ENCODE measurements at regions not wholly inside any gene's neighbourhood (a gene's known extent, or its start where the extent isn't known, plus 50 kb on each side); places are given as distances from the start of the nearest gene placed in this dataset.

DNA sequence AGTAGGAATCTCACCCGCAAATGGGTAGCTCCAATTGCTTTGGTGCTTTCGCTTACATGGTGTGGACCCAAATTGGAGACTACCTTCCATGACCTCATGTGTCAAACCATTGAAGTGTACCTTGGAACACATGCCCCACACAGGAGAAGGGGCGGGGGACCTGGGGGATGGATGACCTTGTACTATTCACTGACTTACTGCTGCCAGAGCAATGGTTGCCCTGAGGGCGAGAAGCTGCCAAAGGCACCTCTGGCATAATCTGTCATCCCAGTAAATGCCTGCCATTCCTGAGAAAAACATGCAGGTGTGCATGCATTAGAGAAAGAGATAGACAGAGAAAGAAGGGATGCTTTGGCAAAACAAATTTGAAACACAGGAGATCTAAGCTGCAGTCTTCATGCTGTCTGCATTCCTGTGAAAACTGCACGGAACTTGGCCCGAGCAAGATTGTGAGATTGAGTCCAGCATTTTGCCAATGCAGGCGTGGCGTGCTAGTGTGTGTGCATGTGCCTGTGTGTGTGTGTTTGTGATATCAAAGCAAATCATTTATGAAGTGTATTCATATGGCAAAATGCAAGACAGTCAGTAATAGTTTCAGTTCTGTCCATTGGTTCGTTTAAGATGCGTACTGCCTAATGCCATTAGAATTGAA, 219.5 kb upstream of the MDFIC2 start:
- TF ChIP-seq, protein P1, sequence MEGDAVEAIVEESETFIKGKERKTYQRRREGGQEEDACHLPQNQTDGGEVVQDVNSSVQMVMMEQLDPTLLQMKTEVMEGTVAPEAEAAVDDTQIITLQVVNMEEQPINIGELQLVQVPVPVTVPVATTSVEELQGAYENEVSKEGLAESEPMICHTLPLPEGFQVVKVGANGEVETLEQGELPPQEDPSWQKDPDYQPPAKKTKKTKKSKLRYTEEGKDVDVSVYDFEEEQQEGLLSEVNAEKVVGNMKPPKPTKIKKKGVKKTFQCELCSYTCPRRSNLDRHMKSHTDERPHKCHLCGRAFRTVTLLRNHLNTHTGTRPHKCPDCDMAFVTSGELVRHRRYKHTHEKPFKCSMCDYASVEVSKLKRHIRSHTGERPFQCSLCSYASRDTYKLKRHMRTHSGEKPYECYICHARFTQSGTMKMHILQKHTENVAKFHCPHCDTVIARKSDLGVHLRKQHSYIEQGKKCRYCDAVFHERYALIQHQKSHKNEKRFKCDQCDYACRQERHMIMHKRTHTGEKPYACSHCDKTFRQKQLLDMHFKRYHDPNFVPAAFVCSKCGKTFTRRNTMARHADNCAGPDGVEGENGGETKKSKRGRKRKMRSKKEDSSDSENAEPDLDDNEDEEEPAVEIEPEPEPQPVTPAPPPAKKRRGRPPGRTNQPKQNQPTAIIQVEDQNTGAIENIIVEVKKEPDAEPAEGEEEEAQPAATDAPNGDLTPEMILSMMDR (IDR thresholded peaks at IDR 0.05) = no peak
- no peak for TF ChIP-seq POLR2A (IDR thresholded peaks at IDR 0.05)
- no peaks in the 10 kb centered on the region for H3K36me3 ChIP-seq
- no peak overlapping the region for H3K27ac ChIP-seq
- H3K9me3 ChIP-seq = no peaks in the 10 kb centered on the region
- DNase-seq = no peak
- H3K27me3 ChIP-seq = no peaks in the 10 kb centered on the region
- no peak overlapping the region for H3K4me3 ChIP-seq
- intact Hi-C loops (cut with DNase I; ENCODE audit: low total_unique reads) = no loop called here
- no peaks in the 10 kb centered on the region for H3K4me1 ChIP-seq

DNA sequence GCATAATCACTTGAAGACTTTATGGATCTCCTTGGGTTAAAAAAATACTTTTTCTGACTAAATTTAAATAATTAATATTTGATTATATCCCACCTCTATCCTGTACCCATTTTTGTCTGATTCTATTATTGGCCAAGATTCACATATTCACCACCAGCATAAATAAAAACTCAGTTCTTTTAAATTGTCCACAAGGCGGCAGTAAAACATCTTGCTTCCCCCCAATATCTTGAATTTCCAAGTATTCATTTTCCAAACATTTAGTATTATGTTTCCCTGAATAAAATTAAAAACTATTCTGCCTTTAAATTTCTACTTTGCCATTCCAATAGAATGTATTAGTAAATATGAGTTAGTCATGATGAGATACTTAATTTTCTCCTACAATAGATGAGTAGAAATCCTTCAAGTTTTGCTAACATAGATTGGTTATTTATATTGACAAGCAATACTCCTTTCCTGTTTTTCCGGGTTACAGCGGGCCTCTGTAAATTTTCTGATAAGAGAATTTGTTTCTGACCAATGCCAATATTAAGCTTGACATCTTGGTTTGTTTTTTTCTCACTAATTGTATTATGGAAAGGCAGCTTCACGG, 218.7 kb upstream of the MDFIC2 start:
- Histone ChIP-seq H3K27ac (no peak overlapping the region), H3K9me3 (no peaks in the 10 kb centered on the region), H3K27me3 (no peaks in the 10 kb centered on the region), H3K4me3 (no peak overlapping the region), H3K36me3 (no peaks in the 10 kb centered on the region), H3K4me1 (no peaks in the 10 kb centered on the region)
- intact Hi-C loops (cut with DNase I; ENCODE audit: low total_unique reads) = no loop called here
- TF ChIP-seq, protein P1 (IDR thresholded peaks at IDR 0.05) = peak; percentile 34 to 46 (median 44)
- no peak for TF ChIP-seq POLR2A (IDR thresholded peaks at IDR 0.05)
- DNase-seq = no peak

DNA sequence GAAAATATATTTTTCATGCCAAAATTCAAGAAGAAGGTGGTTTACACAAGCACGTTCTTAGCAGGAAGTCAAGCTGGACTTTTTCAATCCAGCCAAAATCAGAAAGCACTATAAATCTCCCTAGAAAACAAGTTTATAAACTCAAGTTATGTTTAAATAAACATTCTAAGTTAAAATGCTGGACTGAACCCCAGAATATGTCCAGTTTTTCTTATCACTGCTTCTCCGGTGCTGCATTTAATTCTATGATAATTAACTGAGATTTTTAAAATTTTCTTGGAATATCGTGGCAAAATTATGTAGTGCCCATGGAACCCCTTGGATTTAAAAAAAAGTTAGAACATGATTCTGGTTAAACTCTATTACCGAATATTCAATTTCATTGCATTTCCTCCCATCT, 218.2 kb upstream of the MDFIC2 start:
- no peaks in the 10 kb centered on the region for H3K36me3 ChIP-seq
- TF ChIP-seq POLR2A (IDR thresholded peaks at IDR 0.05) = no peak
- TF ChIP-seq, protein P1 (IDR thresholded peaks at IDR 0.05) = no peak
- intact Hi-C loops (cut with DNase I; ENCODE audit: low total_unique reads) = no loop called here
- no peak overlapping the region for H3K4me3 ChIP-seq
- H3K27ac ChIP-seq = no peak overlapping the region
- DNase-seq = no peak
- no peaks in the 10 kb centered on the region for H3K4me1 ChIP-seq
- H3K27me3 ChIP-seq = no peaks in the 10 kb centered on the region
- H3K9me3 ChIP-seq = no peaks in the 10 kb centered on the region

DNA sequence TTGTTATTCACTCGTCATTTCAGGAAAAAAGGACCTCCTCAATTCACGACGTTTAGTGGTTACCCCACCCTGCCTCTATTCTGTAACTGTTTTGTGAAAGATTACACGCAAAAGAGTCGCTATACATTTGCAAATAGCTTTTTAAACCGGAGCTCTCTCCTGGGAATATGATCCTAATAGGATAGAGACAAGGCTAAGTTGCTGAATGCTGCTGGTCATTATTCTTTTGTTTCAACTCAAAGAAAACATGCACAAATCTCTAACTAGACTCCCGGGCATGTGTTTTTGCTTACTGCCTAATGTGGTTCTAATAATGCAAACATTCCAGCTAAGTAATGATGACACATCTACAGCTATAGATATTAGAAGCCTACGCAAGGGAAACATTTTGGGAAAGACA, 214.6 kb upstream of the MDFIC2 start:
- no peak overlapping the region for H3K27ac ChIP-seq
- TF ChIP-seq, protein P1 (IDR thresholded peaks at IDR 0.05) = no peak
- no peaks in the 10 kb centered on the region for H3K36me3 ChIP-seq
- H3K9me3 ChIP-seq = no peaks in the 10 kb centered on the region
- H3K4me3 ChIP-seq = no peak overlapping the region
- H3K4me1 ChIP-seq = no peaks in the 10 kb centered on the region
- H3K27me3 ChIP-seq = no peaks in the 10 kb centered on the region
- DNase-seq = no peak
- intact Hi-C loops (cut with DNase I; ENCODE audit: low total_unique reads) = no loop called here

DNA sequence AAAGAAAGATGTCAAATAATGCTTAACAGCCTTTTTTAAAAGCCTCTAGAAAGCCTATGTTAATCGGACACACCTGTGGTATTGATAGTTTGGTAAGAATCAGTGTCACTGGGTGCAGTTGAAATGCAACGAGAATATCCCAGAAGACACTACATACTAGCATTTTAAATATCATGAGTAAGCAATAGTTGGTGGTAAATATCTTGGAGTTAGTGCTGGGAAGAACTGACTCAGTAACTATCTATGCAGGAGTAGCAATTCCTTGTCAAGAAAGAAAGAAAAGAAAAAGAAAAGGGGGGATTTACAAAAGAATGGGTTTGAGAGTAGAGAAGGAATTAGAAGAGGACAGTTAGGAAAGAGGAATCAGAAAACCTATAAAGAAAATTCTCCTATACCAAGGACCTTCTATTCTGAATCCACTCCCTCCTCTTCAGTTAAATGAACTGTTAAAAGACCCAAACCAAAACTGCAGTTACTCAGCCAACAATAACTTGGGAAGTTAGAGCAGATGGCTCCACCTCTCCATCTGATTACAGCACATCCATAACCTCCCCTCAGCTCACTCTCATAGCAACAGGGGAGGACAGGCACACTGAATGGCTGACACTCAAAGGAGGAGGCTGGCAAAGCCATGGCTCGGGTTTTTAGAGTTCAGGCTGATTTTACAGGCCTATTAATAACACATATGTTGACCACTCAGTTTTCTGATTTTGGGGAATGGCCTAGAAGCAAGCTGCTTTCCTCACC, 207.6 kb upstream of the MDFIC2 start:
- Histone ChIP-seq H3K4me3 (no peak overlapping the region), H3K27me3 (no peaks in the 10 kb centered on the region), H3K36me3 (no peaks in the 10 kb centered on the region), H3K4me1 (no peaks in the 10 kb centered on the region), H3K27ac (no peak overlapping the region), H3K9me3 (no peaks in the 10 kb centered on the region)
- intact Hi-C loops (cut with DNase I; ENCODE audit: low total_unique reads) = no loop called here
- DNase-seq = no peak
- TF ChIP-seq, protein P1 (IDR thresholded peaks at IDR 0.05) = no peak
- TF ChIP-seq POLR2A (IDR thresholded peaks at IDR 0.05) = no peak

All from uterus (tissue), 3 donors.